GM03348 (cell line): ENCODE measurements at regions not wholly inside any gene's neighbourhood (a gene's known extent, or its start where the extent isn't known, plus 50 kb on each side); places are given as distances from the start of the nearest gene placed in this dataset.

ENCODE experiments used
- DNase-seq: peaks from one replicate; pipeline ENCODE4 v3.0.0; 2012; ENCODE audit warnings: low spot score

- no peak for DNase-seq
These were observed 317.6 kb downstream of the SEC14L1 start for GRCh38 chr17:77458202-77459017.

DNA sequence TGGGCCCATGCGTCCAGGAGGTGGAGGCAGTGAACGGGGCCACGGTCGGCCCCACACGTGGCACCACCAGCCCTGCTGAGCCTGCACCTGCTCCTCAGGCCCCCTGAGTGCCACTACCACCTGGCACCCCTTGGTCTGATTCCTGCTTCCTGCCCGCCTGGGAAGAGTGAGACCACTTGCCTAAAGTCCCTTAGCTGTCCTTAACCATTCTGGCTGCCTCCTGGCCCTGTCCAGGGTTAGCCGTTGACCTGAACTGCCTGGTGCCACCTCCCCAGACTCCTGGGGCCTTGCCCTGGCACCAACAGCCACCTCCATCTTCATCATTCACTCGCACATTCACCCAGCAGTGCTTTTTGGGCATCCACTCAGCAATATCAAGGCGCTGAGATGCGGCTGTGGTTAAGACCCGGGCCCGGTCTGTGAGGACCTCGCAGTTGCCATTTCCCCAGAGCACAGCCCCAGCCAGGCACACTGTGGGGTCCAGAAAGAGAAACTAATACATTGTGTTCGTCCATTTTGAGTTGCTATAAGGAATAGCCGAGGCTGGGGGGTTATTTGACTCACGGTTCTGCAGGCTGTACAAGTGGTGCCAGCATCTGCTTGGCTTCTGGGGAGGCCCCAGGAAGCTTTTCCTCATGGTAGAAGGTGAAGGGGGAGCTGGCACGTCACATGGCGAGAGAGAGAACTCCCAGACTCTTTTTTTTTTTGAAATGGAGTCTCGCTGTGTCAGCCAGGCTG, 318.4 kb downstream of the SEC14L1 start:
- DNase-seq: no peak

DNA sequence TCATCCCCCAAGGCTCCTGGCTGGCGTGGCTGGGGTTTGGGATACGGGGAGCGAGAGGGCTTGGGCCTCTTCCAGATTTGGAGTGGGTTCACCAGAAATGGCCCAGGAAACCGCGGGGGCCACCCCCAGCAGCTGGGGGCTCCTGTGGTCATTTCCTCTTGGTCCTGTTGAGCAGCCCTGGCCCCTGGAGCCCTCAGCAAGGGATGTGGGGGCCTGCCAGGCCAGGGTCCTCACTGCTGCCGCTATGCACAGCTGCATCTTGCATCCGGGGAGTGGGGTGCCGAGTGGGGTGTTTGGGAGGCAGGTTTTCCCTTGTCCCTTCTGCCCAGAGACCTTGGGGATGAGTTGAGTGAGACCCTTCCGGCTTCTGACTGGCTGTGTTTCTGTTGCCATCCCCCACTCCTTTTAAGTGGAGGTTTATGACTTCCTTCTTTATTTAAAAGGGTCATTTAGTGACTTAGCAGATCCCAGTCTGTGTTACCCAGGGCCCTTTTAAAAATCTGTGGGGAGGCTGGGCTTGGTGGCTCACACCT, 319.8 kb downstream of the SEC14L1 start:
- DNase-seq: no peak

GRCh38 chr17:77461277-77462057, 320.7 kb downstream of the SEC14L1 start:
- DNase-seq: no peak

GRCh38 chr17:77462090-77462489, 321.3 kb downstream of the SEC14L1 start:
- no peak for DNase-seq

- no peak for DNase-seq
These were observed 322.1 kb downstream of the SEC14L1 start for GRCh38 chr17:77462553-77463497.

- DNase-seq: no peak
These were observed 324.2 kb downstream of the SEC14L1 start for GRCh38 chr17:77464988-77465357.

DNA sequence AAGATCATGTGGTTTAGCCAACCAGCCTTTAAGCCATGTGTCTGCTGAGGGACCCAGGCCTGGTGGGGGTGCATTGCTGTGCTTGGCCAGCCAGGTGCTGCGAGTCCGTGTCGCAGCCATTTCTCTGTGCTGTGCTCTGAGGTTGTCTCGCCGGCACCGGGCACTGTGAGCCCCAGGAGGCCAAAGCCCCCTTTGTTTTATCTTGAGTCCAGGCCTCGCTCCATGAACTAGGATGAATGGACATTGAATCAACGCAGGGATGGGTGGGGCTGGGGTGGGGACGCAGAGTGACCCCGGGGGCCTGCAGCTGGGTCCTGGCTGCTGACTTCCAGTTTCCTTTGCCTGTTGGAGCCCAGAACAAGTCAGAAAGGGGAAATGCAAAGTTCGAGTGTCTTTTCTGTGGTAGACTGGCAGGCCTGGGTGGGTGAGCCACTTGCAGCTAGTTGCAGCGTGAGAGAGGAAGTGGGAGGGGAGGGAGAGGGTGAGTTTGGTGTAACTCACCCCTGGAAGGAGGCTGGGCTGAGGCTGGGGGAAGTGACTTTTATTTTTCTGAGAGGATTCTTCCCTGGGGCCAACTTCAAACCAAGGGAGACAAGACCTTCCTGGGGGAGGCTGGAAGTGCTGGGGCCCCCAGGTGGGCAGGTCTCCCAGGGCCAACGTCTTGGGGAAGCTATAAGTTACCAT, 324.7 kb downstream of the SEC14L1 start:
- DNase-seq: peak; percentile 66

- DNase-seq: no peak
These were observed 325.4 kb downstream of the SEC14L1 start for GRCh38 chr17:77466140-77466539.

DNA sequence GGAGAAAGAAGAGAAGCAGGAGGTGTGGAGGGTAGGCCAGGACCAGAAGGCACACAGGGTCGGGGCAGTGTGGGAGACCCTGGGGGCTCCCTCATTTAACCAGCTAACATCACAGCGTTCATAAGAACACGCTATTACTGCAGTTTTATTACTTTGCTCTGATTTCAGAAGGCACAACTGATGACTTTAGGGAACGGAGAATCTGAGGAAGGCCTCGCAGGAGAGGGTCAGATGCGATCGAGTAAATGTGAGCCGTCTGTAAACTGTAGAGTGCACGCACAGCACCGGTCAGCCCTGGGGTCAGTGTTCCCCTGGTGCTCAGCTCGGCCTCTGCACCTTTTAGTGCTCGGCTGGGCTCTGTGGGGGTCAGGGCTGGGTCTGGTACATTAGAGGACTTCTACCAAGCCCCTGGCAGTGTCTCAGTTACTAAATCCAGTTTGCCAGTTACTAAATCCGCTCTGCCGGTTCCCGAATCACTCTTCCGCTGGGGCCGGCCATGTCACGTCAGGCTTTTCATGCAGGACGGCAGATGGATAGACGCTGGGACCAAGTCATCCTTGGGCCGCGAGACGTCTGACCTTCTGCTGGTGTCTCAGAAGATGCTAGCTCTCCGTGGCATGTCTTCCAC, 325.9 kb downstream of the SEC14L1 start:
- no peak for DNase-seq

DNA sequence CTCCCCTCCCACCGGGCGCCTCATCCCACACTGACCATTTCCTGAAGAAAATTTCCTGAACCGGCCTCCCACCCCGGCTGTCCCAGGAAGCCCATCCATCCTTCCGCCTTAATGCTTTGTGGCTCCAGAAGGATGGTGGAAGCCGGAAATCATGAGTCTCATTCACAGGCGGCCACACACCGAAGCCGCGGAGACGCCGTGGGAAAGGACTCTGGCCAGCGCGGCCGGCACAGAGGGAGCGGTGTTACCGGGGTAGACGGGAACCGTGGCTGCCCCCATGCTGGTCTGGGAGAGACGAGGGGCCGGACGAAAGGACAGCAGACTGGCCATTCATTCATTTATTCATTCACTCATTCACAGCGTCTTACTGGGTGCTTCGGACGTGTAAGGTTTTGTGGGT, 326.8 kb downstream of the SEC14L1 start:
- DNase-seq: no peak

DNA sequence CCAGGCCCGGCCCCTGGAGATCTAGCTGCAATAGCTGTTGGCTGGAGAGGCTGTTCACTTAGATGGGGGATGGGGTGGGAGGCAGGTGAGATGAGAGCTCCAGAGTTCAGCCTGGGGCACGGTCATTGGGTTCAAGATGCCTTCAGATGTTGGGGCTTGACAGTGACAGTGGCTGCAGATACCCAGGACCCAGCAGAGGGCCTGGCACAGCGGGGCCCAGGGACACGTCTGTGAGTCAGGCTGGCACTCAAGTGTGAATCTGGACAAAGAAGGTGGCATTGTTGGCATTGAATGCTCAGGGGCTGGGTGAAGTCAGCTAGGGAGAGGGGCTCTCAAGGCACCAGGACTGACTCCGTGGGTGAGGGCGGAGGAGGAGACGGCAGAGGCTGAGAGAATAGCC, 328.1 kb downstream of the SEC14L1 start:
- no peak for DNase-seq

DNA sequence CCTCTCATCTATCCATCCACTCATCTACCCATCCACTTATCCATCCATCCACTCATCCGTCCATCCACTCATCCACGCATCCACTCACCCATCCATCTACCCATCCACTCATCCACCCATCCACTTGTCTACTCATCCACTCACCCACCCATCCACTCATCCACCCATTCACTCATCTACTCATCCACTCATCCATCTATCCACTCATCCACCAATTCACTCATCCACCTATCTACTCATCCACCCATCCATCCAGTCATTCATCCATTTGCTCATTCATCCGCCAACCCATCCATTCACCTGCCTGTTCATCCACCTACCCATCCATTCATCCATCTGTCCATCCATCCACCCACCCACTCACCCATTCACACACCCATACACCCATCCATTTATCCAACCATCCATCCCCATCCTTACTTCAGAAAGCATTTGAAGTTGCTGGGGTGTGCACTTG, 329.6 kb downstream of the SEC14L1 start:
- DNase-seq: no peak

GRCh38 chr17:77470800-77471733, 330.3 kb downstream of the SEC14L1 start:
- DNase-seq: no peak

DNA sequence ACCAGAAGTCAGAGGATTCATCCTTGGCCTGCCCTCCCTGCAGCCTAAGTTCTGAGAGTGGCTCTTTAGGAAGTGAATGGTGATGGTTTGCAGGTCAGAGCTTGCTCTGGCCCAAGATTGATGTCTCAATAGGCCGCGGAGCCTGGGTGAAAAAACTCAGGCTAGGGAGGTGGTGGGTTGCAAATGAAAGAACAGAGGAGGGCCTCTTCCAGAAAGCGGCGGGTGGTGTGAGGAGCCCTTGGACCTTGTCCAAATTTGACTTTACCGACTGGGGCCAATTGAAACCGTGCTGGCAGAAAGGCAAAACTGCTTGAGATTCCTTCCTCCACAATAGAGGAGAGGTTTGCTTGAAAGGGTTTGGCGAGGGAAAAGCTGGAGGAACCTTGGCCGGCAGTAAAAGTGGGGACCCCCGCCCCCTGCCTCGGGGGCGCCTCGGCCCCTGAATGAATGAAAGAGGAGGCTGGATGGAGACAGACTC, 331.3 kb downstream of the SEC14L1 start:
- DNase-seq: peak; percentile 53

DNA sequence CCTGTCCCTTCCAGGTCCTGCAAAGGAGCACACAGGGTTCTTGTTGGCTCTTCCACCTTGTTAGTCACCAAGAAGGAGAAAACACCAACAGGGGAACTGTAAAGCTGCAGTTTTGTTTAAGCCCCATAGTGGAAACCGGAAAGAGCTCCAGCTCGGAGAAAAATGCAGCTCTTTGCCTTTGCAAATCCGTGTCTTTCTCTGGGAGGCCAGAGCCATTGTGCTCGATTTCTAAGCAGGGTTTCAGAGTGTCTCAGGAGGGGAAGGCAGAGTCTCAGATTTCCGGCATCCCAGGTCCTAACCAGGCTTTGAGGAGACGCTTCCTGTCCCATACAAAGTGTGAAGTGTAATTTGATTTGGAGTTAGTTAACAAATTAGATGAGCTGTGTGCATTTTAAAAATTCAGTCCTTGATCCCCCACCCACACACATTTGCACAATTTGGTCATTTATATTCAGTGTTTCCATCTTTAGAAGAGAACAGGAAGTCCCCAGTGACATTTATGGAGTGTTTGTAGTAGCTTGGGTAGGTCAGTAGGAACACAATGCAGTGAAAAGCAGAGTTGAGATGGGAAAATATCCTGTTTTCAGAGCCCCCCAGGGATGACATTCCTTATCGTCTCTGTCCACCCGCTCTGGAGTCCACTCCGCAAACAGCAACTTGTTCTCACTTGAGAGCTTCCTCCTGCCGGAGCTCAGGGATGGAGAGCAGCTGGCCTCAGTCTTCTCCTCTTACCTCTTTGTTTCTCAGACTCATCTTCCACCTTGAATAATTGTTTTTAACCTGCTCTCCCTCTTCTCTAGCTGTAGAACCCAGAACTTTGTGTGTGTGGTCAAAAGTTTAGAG, 331.9 kb downstream of the SEC14L1 start:
- no peak for DNase-seq

DNA sequence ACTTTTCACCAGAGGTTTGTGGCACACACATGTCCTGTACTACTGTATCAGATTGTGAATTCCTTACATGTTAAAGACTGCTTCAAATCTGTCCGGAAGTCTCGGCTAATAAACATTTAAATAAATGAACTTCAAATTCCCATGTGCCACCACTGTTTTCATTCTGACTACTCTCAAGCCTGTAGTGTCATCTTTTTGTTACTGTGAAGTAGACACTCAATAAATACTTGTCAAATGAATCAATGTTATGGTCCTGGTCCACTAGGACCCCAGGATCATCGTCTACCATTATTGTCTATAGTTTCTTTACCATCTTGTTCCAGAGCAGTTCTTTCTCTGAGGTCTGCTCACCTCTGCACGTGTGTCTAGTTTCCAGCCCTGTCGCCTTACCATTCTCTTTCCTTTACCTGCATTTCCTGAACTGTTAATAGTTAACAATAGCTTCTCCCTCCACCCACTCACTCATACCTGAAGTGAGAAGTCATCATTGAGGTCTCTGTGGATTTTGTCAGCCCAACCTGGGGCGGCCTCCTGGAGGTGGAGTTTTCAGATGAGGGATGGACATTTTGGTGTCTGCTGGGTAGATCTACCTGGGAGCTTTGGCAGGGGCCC, 333.0 kb downstream of the SEC14L1 start:
- DNase-seq: no peak
